ENCODE measurements at regions not wholly inside any gene's neighbourhood (a gene's known extent, or its start where the extent isn't known, plus 50 kb on each side); places are given as distances from the start of the nearest gene placed in this dataset.

- no peak for DNase-seq (ENCODE audit: extremely low read depth, low read depth)
- no peak overlapping the region for H3K4me3 ChIP-seq (replicated peaks; ENCODE audit: low read depth, low read length)
- TF ChIP-seq, protein P1, sequence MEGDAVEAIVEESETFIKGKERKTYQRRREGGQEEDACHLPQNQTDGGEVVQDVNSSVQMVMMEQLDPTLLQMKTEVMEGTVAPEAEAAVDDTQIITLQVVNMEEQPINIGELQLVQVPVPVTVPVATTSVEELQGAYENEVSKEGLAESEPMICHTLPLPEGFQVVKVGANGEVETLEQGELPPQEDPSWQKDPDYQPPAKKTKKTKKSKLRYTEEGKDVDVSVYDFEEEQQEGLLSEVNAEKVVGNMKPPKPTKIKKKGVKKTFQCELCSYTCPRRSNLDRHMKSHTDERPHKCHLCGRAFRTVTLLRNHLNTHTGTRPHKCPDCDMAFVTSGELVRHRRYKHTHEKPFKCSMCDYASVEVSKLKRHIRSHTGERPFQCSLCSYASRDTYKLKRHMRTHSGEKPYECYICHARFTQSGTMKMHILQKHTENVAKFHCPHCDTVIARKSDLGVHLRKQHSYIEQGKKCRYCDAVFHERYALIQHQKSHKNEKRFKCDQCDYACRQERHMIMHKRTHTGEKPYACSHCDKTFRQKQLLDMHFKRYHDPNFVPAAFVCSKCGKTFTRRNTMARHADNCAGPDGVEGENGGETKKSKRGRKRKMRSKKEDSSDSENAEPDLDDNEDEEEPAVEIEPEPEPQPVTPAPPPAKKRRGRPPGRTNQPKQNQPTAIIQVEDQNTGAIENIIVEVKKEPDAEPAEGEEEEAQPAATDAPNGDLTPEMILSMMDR (IDR thresholded peaks at IDR 0.05; ENCODE audit: low read depth, low read length, missing control alignments), result no peak
Observed at GRCh38 chr6:30832864-30833263, 51.5 kb upstream of the DDR1 start.

- DNase-seq (ENCODE audit: extremely low read depth, low read depth), result no peak
- TF ChIP-seq, protein P1 (IDR thresholded peaks at IDR 0.05; ENCODE audit: low read depth, low read length, missing control alignments), result no peak
- H3K4me3 ChIP-seq (replicated peaks; ENCODE audit: low read depth, low read length), result no peak overlapping the region
Observed at GRCh38 chr6:30830438-30830837, 53.9 kb upstream of the DDR1 start.

DNA sequence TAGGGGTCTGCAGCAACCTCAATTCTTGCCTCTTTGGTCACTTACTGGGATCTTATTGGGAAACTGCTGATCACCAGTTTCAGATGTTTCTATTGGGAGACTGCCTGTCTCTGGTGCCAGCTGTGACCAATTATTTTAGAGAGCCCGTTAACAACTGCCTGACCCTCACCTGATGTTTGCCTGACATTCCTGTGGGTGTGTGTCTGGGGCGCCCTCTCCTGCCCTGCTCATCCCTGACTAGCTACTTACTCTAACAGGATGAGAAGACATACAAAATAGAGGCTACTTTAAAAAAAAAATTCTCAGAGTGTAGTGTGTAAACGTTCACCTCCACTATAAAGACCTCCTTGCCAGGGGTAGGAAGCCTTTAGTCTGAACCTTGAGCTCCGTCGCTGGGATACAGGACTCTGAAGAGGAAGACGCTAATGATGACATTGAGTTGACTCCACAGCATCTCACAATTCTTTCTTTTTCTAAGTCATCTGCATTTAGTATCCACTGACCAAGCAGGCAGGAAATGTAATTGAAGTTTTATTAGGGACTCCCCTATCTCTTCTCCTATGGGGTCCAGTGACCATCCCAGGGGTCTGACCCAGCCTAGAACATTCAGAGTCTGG is 54.6 kb upstream of the DDR1 start:
- TF ChIP-seq, protein P1 (IDR thresholded peaks at IDR 0.05; ENCODE audit: low read depth, low read length, missing control alignments), result no peak

GRCh38 chr6:30829033-30829432 is 55.3 kb upstream of the DDR1 start:
- H3K4me3 ChIP-seq (replicated peaks; ENCODE audit: low read depth, low read length), result no peak overlapping the region
- no peak for DNase-seq (ENCODE audit: extremely low read depth, low read depth)
- TF ChIP-seq, protein P1 (IDR thresholded peaks at IDR 0.05; ENCODE audit: low read depth, low read length, missing control alignments), result no peak

More for the DNA sequence above, 54.6 kb upstream of the DDR1 start:
- DNase-seq (ENCODE audit: extremely low read depth, low read depth), result no peak
- H3K4me3 ChIP-seq (replicated peaks; ENCODE audit: low read depth, low read length), result no peak overlapping the region

- no peak overlapping the region for H3K4me3 ChIP-seq (replicated peaks; ENCODE audit: low read depth, low read length)
- TF ChIP-seq, protein P1 (IDR thresholded peaks at IDR 0.05; ENCODE audit: low read depth, low read length, missing control alignments), result peak; percentile 98
- peak; percentile 81 for DNase-seq (ENCODE audit: extremely low read depth, low read depth)
Observed at GRCh38 chr6:30828027-30828962, 56.0 kb upstream of the DDR1 start.

DNA sequence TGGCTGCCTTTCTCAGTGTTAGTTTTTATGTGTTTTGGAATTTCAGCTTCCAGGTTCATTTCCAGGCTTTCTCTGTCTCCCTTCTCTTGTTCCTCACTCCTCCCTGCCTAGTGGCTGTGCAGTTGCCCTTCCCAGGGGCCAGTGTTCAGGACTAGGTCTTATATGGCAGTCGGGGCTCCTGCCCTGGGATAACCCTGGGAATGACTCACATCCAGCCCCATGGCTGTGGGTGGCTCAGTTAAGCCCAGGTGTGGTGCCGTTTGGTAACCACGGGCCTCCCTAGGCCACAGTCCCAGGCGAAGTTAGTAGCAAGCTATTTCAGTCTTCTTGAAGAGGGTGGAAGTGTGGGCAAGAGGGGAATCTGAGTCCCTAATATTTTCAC is 57.4 kb upstream of the DDR1 start:
- TF ChIP-seq, protein P1 (IDR thresholded peaks at IDR 0.05; ENCODE audit: low read depth, low read length, missing control alignments), result no peak

More for the DNA sequence above, 57.4 kb upstream of the DDR1 start:
- no peak overlapping the region for H3K4me3 ChIP-seq (replicated peaks; ENCODE audit: low read depth, low read length)
- DNase-seq (ENCODE audit: extremely low read depth, low read depth), result no peak

All from HFF-Myc (cell line).